Transverse colon (tissue), 4 donors: ENCODE measurements at regions not wholly inside any gene's neighbourhood (a gene's known extent, or its start where the extent isn't known, plus 50 kb on each side); places are given as distances from the start of the nearest gene placed in this dataset.

Source experiments
- EP300 ChIP-seq: sonication (generic); formaldehyde crosslinking; IDR thresholded peaks from one replicate; pipeline ENCODE4 v1.6.1; 2017; ENCODE audit warnings: antibody characterized with exemption, low read depth
- POLR2A ChIP-seq: fragments of 450-650 bp; IDR thresholded peaks from one replicate; pipeline ENCODE4 v1.6.1; 2016; ENCODE audit warnings: antibody characterized with exemption, mild to moderate bottlenecking, moderate library complexity
- POLR2AphosphoS5 ChIP-seq, 3 donors: sonication (generic); formaldehyde crosslinking; IDR thresholded peaks; one replicate each; pipeline ENCODE4 v1.6.1; 2016; ENCODE audit warnings: antibody characterized with exemption in 3 of 3
- TF ChIP-seq, protein P1 (sequence below), 5 experiments: fragments of 200-600 bp in 3 of 5; fragments of 450-650 bp in 2 of 5; sonication (generic) in 3 of 5; IDR thresholded peaks; 1 replicate in 2 of 5; 2 replicates in 3 of 5; pipeline ENCODE4 v1.5.1; 2016 to 2017; ENCODE audit warnings: antibody characterized with exemption in 5 of 5, inconsistent platforms in 3 of 5, mild to moderate bottlenecking in 2 of 5, moderate library complexity in 1 of 5

DNA sequence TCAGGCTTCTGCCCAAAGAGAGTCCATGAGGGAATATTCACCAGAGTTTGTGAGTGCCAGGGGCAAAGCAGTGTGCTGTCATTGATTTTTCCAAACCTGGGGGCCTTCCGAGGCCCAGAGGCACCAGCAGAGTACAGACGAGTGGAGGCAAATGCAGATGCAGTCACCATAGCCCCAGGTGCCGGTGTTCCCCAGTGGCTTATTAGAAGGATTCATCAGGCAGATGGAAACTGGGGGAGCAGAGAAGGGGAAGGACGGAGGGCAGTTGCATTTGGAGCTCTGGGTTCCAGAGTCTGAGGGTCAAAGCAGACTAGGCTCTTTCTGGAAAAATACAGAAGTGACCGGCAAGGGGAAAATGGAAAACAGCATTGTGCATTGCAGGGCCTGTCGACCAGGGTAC, 184.2 kb downstream of the ANKRD60 start:
- TF ChIP-seq, protein P1, sequence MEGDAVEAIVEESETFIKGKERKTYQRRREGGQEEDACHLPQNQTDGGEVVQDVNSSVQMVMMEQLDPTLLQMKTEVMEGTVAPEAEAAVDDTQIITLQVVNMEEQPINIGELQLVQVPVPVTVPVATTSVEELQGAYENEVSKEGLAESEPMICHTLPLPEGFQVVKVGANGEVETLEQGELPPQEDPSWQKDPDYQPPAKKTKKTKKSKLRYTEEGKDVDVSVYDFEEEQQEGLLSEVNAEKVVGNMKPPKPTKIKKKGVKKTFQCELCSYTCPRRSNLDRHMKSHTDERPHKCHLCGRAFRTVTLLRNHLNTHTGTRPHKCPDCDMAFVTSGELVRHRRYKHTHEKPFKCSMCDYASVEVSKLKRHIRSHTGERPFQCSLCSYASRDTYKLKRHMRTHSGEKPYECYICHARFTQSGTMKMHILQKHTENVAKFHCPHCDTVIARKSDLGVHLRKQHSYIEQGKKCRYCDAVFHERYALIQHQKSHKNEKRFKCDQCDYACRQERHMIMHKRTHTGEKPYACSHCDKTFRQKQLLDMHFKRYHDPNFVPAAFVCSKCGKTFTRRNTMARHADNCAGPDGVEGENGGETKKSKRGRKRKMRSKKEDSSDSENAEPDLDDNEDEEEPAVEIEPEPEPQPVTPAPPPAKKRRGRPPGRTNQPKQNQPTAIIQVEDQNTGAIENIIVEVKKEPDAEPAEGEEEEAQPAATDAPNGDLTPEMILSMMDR (IDR thresholded peaks at IDR 0.05): no peak
- no peak for TF ChIP-seq POLR2A
- no peak for TF ChIP-seq POLR2AphosphoS5 (IDR thresholded peaks at IDR 0.05)
- TF ChIP-seq EP300: no peak
